A549 (cell line): ENCODE measurements at regions not wholly inside any gene's neighbourhood (a gene's known extent, or its start where the extent isn't known, plus 50 kb on each side); places are given as distances from the start of the nearest gene placed in this dataset.

Source experiments
- CHD2 ChIP-seq: fragments of 150-350 bp; IDR thresholded peaks from 2 replicates; pipeline ENCODE4 v1.6.1; 2014; ENCODE audit warnings: low read length; ENCODE audit not compliant: partially characterized antibody
- KDM5A ChIP-seq: fragments of 200-600 bp; sonication (generic); IDR thresholded peaks from 2 replicates; pipeline ENCODE4 v1.6.1; 2016; ENCODE audit warnings: antibody characterized with exemption, mild to moderate bottlenecking
- MAX ChIP-seq: IDR thresholded peaks from 2 replicates; pipeline ENCODE4 v1.6.1; 2012
- POLR2A ChIP-seq: IDR thresholded peaks from 2 replicates; pipeline ENCODE4 v1.6.1; 2012; ENCODE audit warnings: mild to moderate bottlenecking, low read length
- ZSCAN20 ChIP-seq: fragments of 250-450 bp; sonication (Bioruptor Pico); IDR thresholded peaks from 2 replicates; pipeline ENCODE4 v1.8.0; 2022; ENCODE audit warnings: mild to moderate bottlenecking, moderate library complexity
- TF ChIP-seq, protein P1 (sequence below): fragments of >200 bp; sonication (Bioruptor Twin); formaldehyde crosslinking; IDR thresholded peaks from 3 replicates; pipeline ENCODE4 v1.5.1; 2016

DNA sequence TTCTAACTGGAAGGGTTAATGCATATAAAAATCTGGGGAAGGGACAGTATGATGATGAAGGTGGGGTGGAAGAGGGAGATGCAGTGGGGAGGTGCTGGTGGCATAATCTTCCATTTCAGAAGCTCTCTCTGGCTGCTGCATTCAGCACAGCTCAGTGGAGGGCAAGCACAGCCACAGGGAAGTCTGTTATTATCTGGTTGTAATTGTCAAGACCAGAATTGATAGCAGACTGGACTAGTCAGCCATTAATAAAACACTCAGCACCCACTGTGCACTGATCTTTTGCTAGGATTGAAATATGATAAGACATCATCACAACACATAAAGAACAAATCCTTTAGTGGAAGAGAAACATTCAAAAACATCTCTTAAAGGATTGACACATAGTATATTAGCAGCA lies 414.2 kb upstream of the LCORL start:
- no peak for TF ChIP-seq POLR2A
- no peak for TF ChIP-seq ZSCAN20 (CRISPR knock-in tag)
- TF ChIP-seq CHD2 = no peak
- TF ChIP-seq MAX = no peak
- TF ChIP-seq KDM5A = no peak
- TF ChIP-seq, protein P1, sequence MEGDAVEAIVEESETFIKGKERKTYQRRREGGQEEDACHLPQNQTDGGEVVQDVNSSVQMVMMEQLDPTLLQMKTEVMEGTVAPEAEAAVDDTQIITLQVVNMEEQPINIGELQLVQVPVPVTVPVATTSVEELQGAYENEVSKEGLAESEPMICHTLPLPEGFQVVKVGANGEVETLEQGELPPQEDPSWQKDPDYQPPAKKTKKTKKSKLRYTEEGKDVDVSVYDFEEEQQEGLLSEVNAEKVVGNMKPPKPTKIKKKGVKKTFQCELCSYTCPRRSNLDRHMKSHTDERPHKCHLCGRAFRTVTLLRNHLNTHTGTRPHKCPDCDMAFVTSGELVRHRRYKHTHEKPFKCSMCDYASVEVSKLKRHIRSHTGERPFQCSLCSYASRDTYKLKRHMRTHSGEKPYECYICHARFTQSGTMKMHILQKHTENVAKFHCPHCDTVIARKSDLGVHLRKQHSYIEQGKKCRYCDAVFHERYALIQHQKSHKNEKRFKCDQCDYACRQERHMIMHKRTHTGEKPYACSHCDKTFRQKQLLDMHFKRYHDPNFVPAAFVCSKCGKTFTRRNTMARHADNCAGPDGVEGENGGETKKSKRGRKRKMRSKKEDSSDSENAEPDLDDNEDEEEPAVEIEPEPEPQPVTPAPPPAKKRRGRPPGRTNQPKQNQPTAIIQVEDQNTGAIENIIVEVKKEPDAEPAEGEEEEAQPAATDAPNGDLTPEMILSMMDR = no peak
